H1 (cell line): ENCODE measurements at regions not wholly inside any gene's neighbourhood (a gene's known extent, or its start where the extent isn't known, plus 50 kb on each side); places are given as distances from the start of the nearest gene placed in this dataset.

Experiments used
- CTCF ChIA-PET: fragments of 300-600 bp; sonication (Branson Sonifier 250); formaldehyde crosslinking; loops from one replicate; lab custom pipeline; 2021; ENCODE audit not compliant: partially characterized antibody; lab: Charles Lee
- POLR2A ChIA-PET: fragments of 300-600 bp; sonication (Branson Sonifier 250); formaldehyde crosslinking; loops from one replicate; lab custom pipeline; 2021; ENCODE audit warnings: inconsistent platforms; ENCODE audit not compliant: partially characterized antibody; lab: Charles Lee
- DNase-seq, 2 experiments: peaks; one replicate each; pipeline versions ENCODE4 v3.0.0 to v3.0.0-alpha.2; 2010 to 2022; ENCODE audit warnings: low spot score in 2 of 2, low read depth in 1 of 2, mixed read lengths in 1 of 2
- FAIRE-seq: peaks from 2 replicates; lab custom pipeline; 2011; peaks lifted over from hg19 to GRCh38; lab: Jason Lieb, UNC
- H2AFZ ChIP-seq: 2 replicates; pipeline ENCODE4 v1.8.1; 2012; ENCODE audit warnings: low read length, inconsistent platforms
- H2AK5ac ChIP-seq: 2 replicates; pipeline ENCODE4 v1.6.1; 2013; ENCODE audit warnings: low read depth, low read length
- H2BK120ac ChIP-seq: replicated peaks from 2 replicates; pipeline ENCODE3; 2013; ENCODE audit warnings: low read depth, low read length, inconsistent platforms
- H2BK12ac ChIP-seq: 2 replicates; pipeline ENCODE4 v1.6.1; 2013; ENCODE audit warnings: low read depth, low read length
- H2BK15ac ChIP-seq: 2 replicates; pipeline ENCODE4 v1.6.1; 2013; ENCODE audit warnings: low read length
- H2BK20ac ChIP-seq: 2 replicates; pipeline ENCODE4 v1.6.1; 2013; ENCODE audit warnings: low read length
- H2BK5ac ChIP-seq: 2 replicates; pipeline ENCODE4 v1.6.1; 2013; ENCODE audit warnings: low read depth, low read length
- H3K14ac ChIP-seq: 2 replicates; pipeline ENCODE4 v1.6.1; 2013; ENCODE audit warnings: inconsistent platforms; ENCODE audit not compliant: insufficient read length
- H3K18ac ChIP-seq: 2 replicates; pipeline ENCODE4 v1.6.1; 2013; ENCODE audit warnings: low read length; ENCODE audit errors: extremely low read depth
- H3K23ac ChIP-seq: 2 replicates; pipeline ENCODE4 v1.6.1; 2013; ENCODE audit warnings: inconsistent platforms; ENCODE audit not compliant: insufficient read length
- H3K23me2 ChIP-seq: 2 replicates; pipeline ENCODE4 v1.6.1; 2013; ENCODE audit warnings: low read depth, low read length
- H3K27ac ChIP-seq: 2 replicates; pipeline ENCODE4 v1.6.1; 2011; ENCODE audit warnings: low read depth, low read length, inconsistent platforms
- H3K27me3 ChIP-seq, 4 experiments: replicated peaks in 1 of 4; 1 replicate in 1 of 4; 2 replicates in 3 of 4; pipeline versions ENCODE4 v1.6.1 to v1.8.1; 2011 to 2013; ENCODE audit warnings: low read length in 3 of 4, mild to moderate bottlenecking in 3 of 4, inconsistent platforms in 2 of 4, mixed read lengths in 2 of 4, moderate library complexity in 1 of 4; ENCODE audit not compliant: control insufficient read depth in 3 of 4, insufficient read depth in 3 of 4; ENCODE audit errors: extremely low read depth in 1 of 4
- H3K36me3 ChIP-seq, 4 experiments: 2 replicates each; pipeline versions ENCODE4 v1.6.1 to v1.8.1; 2011 to 2013; ENCODE audit warnings: mild to moderate bottlenecking in 4 of 4, low read length in 3 of 4, moderate library complexity in 2 of 4, control low read depth in 1 of 4, inconsistent platforms in 1 of 4; ENCODE audit not compliant: insufficient read depth in 4 of 4, control insufficient read depth in 2 of 4
- H3K4ac ChIP-seq: replicated peaks from 2 replicates; pipeline ENCODE3; 2013; ENCODE audit warnings: low read length, low read depth, mixed read lengths, inconsistent platforms; ENCODE audit not compliant: insufficient read length
- H3K4me1 ChIP-seq, 4 experiments: replicated peaks in 1 of 4; 1 replicate in 1 of 4; 2 replicates in 3 of 4; pipeline versions ENCODE4 v1.6.1 to v1.8.1; 2011 to 2013; ENCODE audit warnings: low read length in 3 of 4, inconsistent platforms in 2 of 4, mixed read lengths in 1 of 4; ENCODE audit not compliant: insufficient read depth in 4 of 4, control insufficient read depth in 3 of 4
- H3K4me2 ChIP-seq, 2 experiments: 2 replicates each; pipeline versions ENCODE4 v1.6.1 to v1.8.1; 2011 to 2013; ENCODE audit warnings: low read depth in 2 of 2, low read length in 2 of 2, control low read depth in 1 of 2, inconsistent platforms in 1 of 2, mild to moderate bottlenecking in 1 of 2; ENCODE audit not compliant: insufficient read depth in 1 of 2
- H3K4me3 ChIP-seq, 4 experiments: fragments of 200-600, 300-600 bp in 1 of 4; sonication (generic), shearing (Covaris generic), sonication (Bioruptor Twin) in 1 of 4; 2 replicates each; pipeline versions ENCODE4 v1.5.1 to v1.8.1; 2011 to 2016; ENCODE audit warnings: low read length in 4 of 4, low read depth in 3 of 4, control low read depth in 2 of 4, inconsistent platforms in 2 of 4, mild to moderate bottlenecking in 2 of 4, mixed read lengths in 1 of 4, moderate library complexity in 1 of 4; ENCODE audit not compliant: insufficient read depth in 2 of 4; ENCODE audit errors: extremely low read depth in 1 of 4
- H3K56ac ChIP-seq: replicated peaks from 2 replicates; pipeline ENCODE3; 2013; ENCODE audit warnings: low read depth, mild to moderate bottlenecking, mixed read lengths, low read length, inconsistent platforms; ENCODE audit not compliant: insufficient read length
- H3K79me1 ChIP-seq: 2 replicates; pipeline ENCODE4 v1.6.1; 2013; ENCODE audit warnings: low read depth, low read length, control low read depth
- H3K79me2 ChIP-seq, 2 experiments: 2 replicates each; pipeline versions ENCODE4 v1.6.1 to v1.8.1; 2012 to 2013; ENCODE audit warnings: low read length in 2 of 2, mild to moderate bottlenecking in 2 of 2, inconsistent platforms in 1 of 2; ENCODE audit not compliant: insufficient read depth in 2 of 2, control insufficient read depth in 1 of 2
- H3K9ac ChIP-seq, 4 experiments: replicated peaks in 1 of 4; 1 replicate in 1 of 4; 2 replicates in 3 of 4; pipeline versions ENCODE4 v1.6.1 to v1.8.1; 2011 to 2013; ENCODE audit warnings: low read depth in 3 of 4, low read length in 3 of 4, control low read depth in 2 of 4, mild to moderate bottlenecking in 2 of 4, moderate library complexity in 2 of 4, inconsistent platforms in 1 of 4; ENCODE audit errors: extremely low read depth in 1 of 4
- H3K9me3 ChIP-seq, 2 experiments: 2 replicates each; pipeline versions ENCODE4 v1.6.1 to v1.8.1; 2012 to 2013; ENCODE audit warnings: mild to moderate bottlenecking in 2 of 2, moderate library complexity in 2 of 2, control low read depth in 1 of 2, inconsistent platforms in 1 of 2, low read depth in 1 of 2, low read length in 1 of 2, mixed read lengths in 1 of 2; ENCODE audit not compliant: insufficient read depth in 2 of 2
- H4K20me1 ChIP-seq, 2 experiments: replicated peaks in 1 of 2; 2 replicates each; pipeline versions ENCODE3 to v1.8.1; 2011 to 2013; ENCODE audit warnings: inconsistent platforms in 2 of 2, low read length in 2 of 2, mild to moderate bottlenecking in 1 of 2; ENCODE audit not compliant: insufficient read depth in 2 of 2, control insufficient read depth in 1 of 2
- H4K5ac ChIP-seq: 2 replicates; pipeline ENCODE4 v1.6.1; 2013; ENCODE audit warnings: low read length, low read depth, mixed read lengths, inconsistent platforms; ENCODE audit not compliant: insufficient read length
- H4K8ac ChIP-seq: 2 replicates; pipeline ENCODE4 v1.8.0; 2013; ENCODE audit warnings: mild to moderate bottlenecking, moderate library complexity, low read length, inconsistent platforms; ENCODE audit not compliant: insufficient read depth; ENCODE audit errors: extremely low read depth
- H4K91ac ChIP-seq: replicated peaks from 2 replicates; pipeline ENCODE3; 2013; ENCODE audit warnings: low read length, mixed read lengths, inconsistent platforms; ENCODE audit not compliant: insufficient read length
- ATF2 ChIP-seq: IDR thresholded peaks from 2 replicates; pipeline ENCODE4 v1.6.1; 2012; ENCODE audit warnings: low read length, inconsistent platforms
- CEBPB ChIP-seq: IDR thresholded peaks from 2 replicates; pipeline ENCODE4 v1.6.1; 2012; ENCODE audit warnings: low read depth, low read length
- JUN ChIP-seq: IDR thresholded peaks from 2 replicates; pipeline ENCODE4 v1.6.1; 2011; ENCODE audit warnings: low read depth, mild to moderate bottlenecking, improper control_type of control experiment, low read length
- POLR2AphosphoS5 ChIP-seq: IDR thresholded peaks from 2 replicates; pipeline ENCODE4 v1.6.1; 2011; ENCODE audit warnings: low read depth, low read length
- SP1 ChIP-seq: IDR thresholded peaks from 2 replicates; pipeline ENCODE4 v1.6.1; 2011; ENCODE audit warnings: low read depth, low read length
- SP4 ChIP-seq: IDR thresholded peaks from 2 replicates; pipeline ENCODE4 v1.6.1; 2012; ENCODE audit warnings: low read length, inconsistent platforms
- TBP ChIP-seq: IDR thresholded peaks from 2 replicates; pipeline ENCODE4 v1.6.1; 2011; ENCODE audit warnings: low read depth, low read length, improper control_type of control experiment
- TCF12 ChIP-seq: IDR thresholded peaks from 2 replicates; pipeline ENCODE4 v1.6.1; 2011; ENCODE audit warnings: low read depth, mild to moderate bottlenecking, low read length
- WGBS, 2 experiments: shearing (Covaris generic) in 1 of 2; methylation state at CpG; one replicate each; pipeline versions ENCODE4 v1.1.6 to v1.1.7; 2013 to 2015; ENCODE audit warnings: low lambda C conversion rate in 2 of 2, mixed read lengths in 2 of 2, inconsistent platforms in 1 of 2, low coverage in 1 of 2, missing lambda C conversion rate in 1 of 2; ENCODE audit not compliant: insufficient replicate concordance in 2 of 2, insufficient coverage in 1 of 2, insufficient read length in 1 of 2; ENCODE audit errors: extremely low coverage in 1 of 2, missing lambda C conversion rate in 1 of 2; 5-methylcytosine and 5-hydroxymethylcytosine counted together
- TF ChIP-seq, protein P1 (sequence below): IDR thresholded peaks from 2 replicates; pipeline ENCODE4 v1.6.1; 2012; ENCODE audit warnings: inconsistent platforms

GRCh38 chr9:107614765-107615164, 125.2 kb upstream of the KLF4 start:
- DNase-seq (no peak), FAIRE-seq (no peak)
- Histone ChIP-seq H2BK20ac (no peak overlapping the region), H3K56ac (no peak overlapping the region), H4K91ac (no peak overlapping the region), H3K27ac (no peak overlapping the region), H3K4ac (no peak overlapping the region), H3K79me2 (no peaks in the 10 kb centered on the region), H2BK12ac (no peak overlapping the region), H2BK15ac (no peak overlapping the region), H3K9ac (no peak overlapping the region), H3K14ac (no peak overlapping the region), H3K9me3 (no peaks in the 10 kb centered on the region), H3K23ac (no peak overlapping the region), H2BK120ac (no peak overlapping the region), H4K5ac (no peak overlapping the region), H2AFZ (no peak overlapping the region), H4K8ac (no peak overlapping the region), H3K4me1 (no peaks in the 10 kb centered on the region), H4K20me1 (no peaks in the 10 kb centered on the region), H3K36me3 (no peaks in the 10 kb centered on the region), H3K4me3 (no peak overlapping the region), H2AK5ac (no peak overlapping the region), H3K79me1 (no peaks in the 10 kb centered on the region), H2BK5ac (no peak overlapping the region), H3K4me2 (no peak overlapping the region), H3K23me2 (no peaks in the 10 kb centered on the region; the same call in 1 of the 2 replicates), H3K18ac (no peak overlapping the region), H3K27me3 (no peaks in the 10 kb centered on the region)
- WGBS, 2 experiments: 96% methylated on average over 5 of the region's 5 CpGs; no CpG with 5 or more reads in 1 of the 2 experiments
- ChIA-PET CTCF (no interaction called here), POLR2A (no interaction called here)
- TF ChIP-seq, protein P1, sequence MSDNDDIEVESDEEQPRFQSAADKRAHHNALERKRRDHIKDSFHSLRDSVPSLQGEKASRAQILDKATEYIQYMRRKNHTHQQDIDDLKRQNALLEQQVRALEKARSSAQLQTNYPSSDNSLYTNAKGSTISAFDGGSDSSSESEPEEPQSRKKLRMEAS: no peak
- TF ChIP-seq ATF2: no peak
- no peak for TF ChIP-seq JUN
- no peak for TF ChIP-seq TBP
- no peak for TF ChIP-seq TCF12
- TF ChIP-seq CEBPB: no peak
- TF ChIP-seq SP4: no peak
- TF ChIP-seq POLR2AphosphoS5: no peak
- TF ChIP-seq SP1: no peak
